ENCODE measurements at regions not wholly inside any gene's neighbourhood (a gene's known extent, or its start where the extent isn't known, plus 50 kb on each side); places are given as distances from the start of the nearest gene placed in this dataset.
A peak's percentile ranks its signal among the peaks of the same experiment; 100 is the strongest.

- TF ChIP-seq, protein P1, sequence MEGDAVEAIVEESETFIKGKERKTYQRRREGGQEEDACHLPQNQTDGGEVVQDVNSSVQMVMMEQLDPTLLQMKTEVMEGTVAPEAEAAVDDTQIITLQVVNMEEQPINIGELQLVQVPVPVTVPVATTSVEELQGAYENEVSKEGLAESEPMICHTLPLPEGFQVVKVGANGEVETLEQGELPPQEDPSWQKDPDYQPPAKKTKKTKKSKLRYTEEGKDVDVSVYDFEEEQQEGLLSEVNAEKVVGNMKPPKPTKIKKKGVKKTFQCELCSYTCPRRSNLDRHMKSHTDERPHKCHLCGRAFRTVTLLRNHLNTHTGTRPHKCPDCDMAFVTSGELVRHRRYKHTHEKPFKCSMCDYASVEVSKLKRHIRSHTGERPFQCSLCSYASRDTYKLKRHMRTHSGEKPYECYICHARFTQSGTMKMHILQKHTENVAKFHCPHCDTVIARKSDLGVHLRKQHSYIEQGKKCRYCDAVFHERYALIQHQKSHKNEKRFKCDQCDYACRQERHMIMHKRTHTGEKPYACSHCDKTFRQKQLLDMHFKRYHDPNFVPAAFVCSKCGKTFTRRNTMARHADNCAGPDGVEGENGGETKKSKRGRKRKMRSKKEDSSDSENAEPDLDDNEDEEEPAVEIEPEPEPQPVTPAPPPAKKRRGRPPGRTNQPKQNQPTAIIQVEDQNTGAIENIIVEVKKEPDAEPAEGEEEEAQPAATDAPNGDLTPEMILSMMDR (conservative IDR thresholded peaks at IDR 0.05) = peak; percentile 84
- TF ChIP-seq ZFX (IDR thresholded peaks at IDR 0.05) = no peak
- no peak overlapping the region for H3K27ac ChIP-seq
Observed at GRCh38 chr20:23235173-23236027, 115.2 kb upstream of the NXT1 start.

GRCh38 chr20:23234311-23235078 lies 116.1 kb upstream of the NXT1 start:
- H3K27ac ChIP-seq = no peak overlapping the region
- no peak for TF ChIP-seq ZFX (IDR thresholded peaks at IDR 0.05)
- TF ChIP-seq, protein P1 (conservative IDR thresholded peaks at IDR 0.05) = no peak

- H3K27ac ChIP-seq = no peak overlapping the region
Observed at GRCh38 chr20:23233341-23233740, 117.2 kb upstream of the NXT1 start.

DNA sequence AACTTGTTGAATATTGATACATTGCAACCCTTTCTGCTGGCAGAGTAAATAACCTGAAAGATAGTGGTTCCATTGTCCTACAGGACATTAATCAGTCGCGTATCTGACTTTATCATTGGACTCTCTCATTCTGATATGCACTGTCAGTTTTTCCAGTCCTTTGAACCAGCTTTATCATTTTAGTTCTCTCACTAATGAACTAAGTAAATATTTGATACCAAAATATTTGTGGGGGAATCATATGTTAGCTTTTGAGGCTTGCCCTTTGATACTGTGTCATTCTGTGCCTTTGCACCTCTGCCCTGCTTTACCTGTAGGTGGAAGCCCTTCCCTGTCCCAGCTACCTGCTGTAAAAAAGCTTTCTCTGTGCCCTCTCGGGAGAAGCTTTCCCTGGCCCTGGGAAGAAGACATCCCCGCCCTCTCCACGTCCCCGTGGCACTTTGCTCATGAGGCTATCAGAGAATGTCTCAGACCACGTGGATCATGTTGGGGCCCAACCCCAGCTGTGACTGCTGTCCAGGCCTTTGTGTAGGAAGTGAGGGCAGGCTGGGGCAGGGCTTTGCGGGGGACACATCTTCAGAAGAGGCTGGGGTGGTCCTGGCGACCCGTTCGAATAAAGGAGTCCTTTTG lies 117.8 kb upstream of the NXT1 start:
- TF ChIP-seq, protein P1 (conservative IDR thresholded peaks at IDR 0.05) = no peak
- no peak for TF ChIP-seq ZFX (IDR thresholded peaks at IDR 0.05)
- no peak overlapping the region for H3K27ac ChIP-seq

More at GRCh38 chr20:23233341-23233740, 117.2 kb upstream of the NXT1 start:
- TF ChIP-seq, protein P1 (conservative IDR thresholded peaks at IDR 0.05) = no peak
- no peak for TF ChIP-seq ZFX (IDR thresholded peaks at IDR 0.05)

DNA sequence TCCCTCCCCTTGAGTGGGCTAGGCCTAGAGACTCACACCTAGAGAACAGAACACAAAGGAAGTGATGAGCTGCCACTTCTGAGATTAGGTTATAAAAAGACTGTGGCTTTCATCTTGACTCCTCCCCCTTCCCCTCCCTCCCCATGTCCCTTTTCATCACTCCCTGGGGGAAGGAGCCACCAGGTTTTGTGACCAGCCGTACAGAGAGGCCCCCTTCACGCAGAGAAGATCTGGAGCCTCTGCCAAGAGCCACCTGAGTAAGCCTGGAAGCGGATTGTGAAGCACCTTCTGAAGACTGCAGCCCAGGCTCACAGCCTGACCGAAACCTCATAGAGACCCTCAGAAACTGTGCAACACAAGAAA lies 118.4 kb upstream of the NXT1 start:
- no peak for TF ChIP-seq ZFX (IDR thresholded peaks at IDR 0.05)
- TF ChIP-seq, protein P1 (conservative IDR thresholded peaks at IDR 0.05) = no peak
- no peak overlapping the region for H3K27ac ChIP-seq

- no peak for TF ChIP-seq ZFX (IDR thresholded peaks at IDR 0.05)
- TF ChIP-seq, protein P1 (conservative IDR thresholded peaks at IDR 0.05) = no peak
- no peak overlapping the region for H3K27ac ChIP-seq
Observed at GRCh38 chr20:23231561-23232218, 118.9 kb upstream of the NXT1 start.
